ENCODE measurements at regions not wholly inside any gene's neighbourhood (a gene's known extent, or its start where the extent isn't known, plus 50 kb on each side); places are given as distances from the start of the nearest gene placed in this dataset.

GRCh38 chr17:33684735-33685134 lies 391.6 kb upstream of the ASIC2 start:
- H3K9me3 ChIP-seq, result no peaks in the 10 kb centered on the region
- H3K4me3 ChIP-seq, result no peak overlapping the region
- DNase-seq, result no peak
- no peaks in the 10 kb centered on the region for H3K36me3 ChIP-seq
- H3K27ac ChIP-seq, result no peak overlapping the region
- no peak for TF ChIP-seq CTCF (IDR thresholded peaks at IDR 0.05)
- no peak for TF ChIP-seq POLR2A (IDR thresholded peaks at IDR 0.05)
- no peaks in the 10 kb centered on the region for H3K4me1 ChIP-seq
- H3K27me3 ChIP-seq, result no peaks in the 10 kb centered on the region

GRCh38 chr17:33686171-33686570 lies 393.1 kb upstream of the ASIC2 start:
- Histone ChIP-seq H3K27ac (no peak overlapping the region), H3K36me3 (no peaks in the 10 kb centered on the region), H3K4me3 (no peak overlapping the region), H3K9me3 (no peaks in the 10 kb centered on the region), H3K27me3 (no peaks in the 10 kb centered on the region), H3K4me1 (no peaks in the 10 kb centered on the region)
- TF ChIP-seq POLR2A (IDR thresholded peaks at IDR 0.05) (no peak), CTCF (IDR thresholded peaks at IDR 0.05) (no peak)
- DNase-seq, result no peak

- no peak for TF ChIP-seq POLR2A (IDR thresholded peaks at IDR 0.05)
- Histone ChIP-seq H3K27ac (no peak overlapping the region), H3K27me3 (no peaks in the 10 kb centered on the region)
Observed at GRCh38 chr17:33687831-33688230, 394.7 kb upstream of the ASIC2 start.

GRCh38 chr17:33688771-33689170 lies 395.7 kb upstream of the ASIC2 start:
- no peak overlapping the region for H3K4me3 ChIP-seq
- H3K4me1 ChIP-seq, result no peaks in the 10 kb centered on the region
- H3K27me3 ChIP-seq, result no peaks in the 10 kb centered on the region
- TF ChIP-seq POLR2A (IDR thresholded peaks at IDR 0.05), result no peak
- no peak for TF ChIP-seq CTCF (IDR thresholded peaks at IDR 0.05)
- DNase-seq, result no peak
- H3K27ac ChIP-seq, result no peak overlapping the region
- no peaks in the 10 kb centered on the region for H3K9me3 ChIP-seq
- no peaks in the 10 kb centered on the region for H3K36me3 ChIP-seq

More at GRCh38 chr17:33687831-33688230, 394.7 kb upstream of the ASIC2 start:
- no peak overlapping the region for H3K4me3 ChIP-seq
- DNase-seq, result no peak
- no peaks in the 10 kb centered on the region for H3K36me3 ChIP-seq
- no peaks in the 10 kb centered on the region for H3K9me3 ChIP-seq
- H3K4me1 ChIP-seq, result no peaks in the 10 kb centered on the region

GRCh38 chr17:33689725-33690124 lies 396.6 kb upstream of the ASIC2 start:
- TF ChIP-seq POLR2A (IDR thresholded peaks at IDR 0.05), result no peak
- TF ChIP-seq CTCF (IDR thresholded peaks at IDR 0.05), result no peak
- DNase-seq, result no peak
- H3K9me3 ChIP-seq, result no peaks in the 10 kb centered on the region

GRCh38 chr17:33695431-33695830 lies 402.3 kb upstream of the ASIC2 start:
- Histone ChIP-seq H3K4me3 (no peak overlapping the region), H3K9me3 (no peaks in the 10 kb centered on the region), H3K4me1 (no peaks in the 10 kb centered on the region), H3K36me3 (no peaks in the 10 kb centered on the region), H3K27me3 (no peaks in the 10 kb centered on the region), H3K27ac (no peak overlapping the region)
- no peak for TF ChIP-seq CTCF (IDR thresholded peaks at IDR 0.05)
- no peak for TF ChIP-seq POLR2A (IDR thresholded peaks at IDR 0.05)
- no peak for DNase-seq

More at GRCh38 chr17:33689725-33690124, 396.6 kb upstream of the ASIC2 start:
- Histone ChIP-seq H3K4me3 (no peak overlapping the region), H3K4me1 (no peaks in the 10 kb centered on the region), H3K27ac (no peak overlapping the region), H3K36me3 (no peaks in the 10 kb centered on the region), H3K27me3 (no peaks in the 10 kb centered on the region)

Data from Peyer's patch (tissue), 4 donors.